H1 (cell line): ENCODE measurements at regions not wholly inside any gene's neighbourhood (a gene's known extent, or its start where the extent isn't known, plus 50 kb on each side); places are given as distances from the start of the nearest gene placed in this dataset.
A peak's percentile ranks its signal among the peaks of the same experiment; 100 is the strongest.

Experiments
- CTCF ChIA-PET: fragments of 300-600 bp; sonication (Branson Sonifier 250); formaldehyde crosslinking; loops from one replicate; lab custom pipeline; 2021; ENCODE audit not compliant: partially characterized antibody; lab: Charles Lee
- POLR2A ChIA-PET: fragments of 300-600 bp; sonication (Branson Sonifier 250); formaldehyde crosslinking; loops from one replicate; lab custom pipeline; 2021; ENCODE audit warnings: inconsistent platforms; ENCODE audit not compliant: partially characterized antibody; lab: Charles Lee
- DNase-seq, 2 experiments: peaks; one replicate each; pipeline versions ENCODE4 v3.0.0 to v3.0.0-alpha.2; 2010 to 2022; ENCODE audit warnings: low spot score in 2 of 2, low read depth in 1 of 2, mixed read lengths in 1 of 2
- FAIRE-seq: peaks from 2 replicates; lab custom pipeline; 2011; peaks lifted over from hg19 to GRCh38; lab: Jason Lieb, UNC
- H2AFZ ChIP-seq: 2 replicates; pipeline ENCODE4 v1.8.1; 2012; ENCODE audit warnings: low read length, inconsistent platforms
- H2AK5ac ChIP-seq: 2 replicates; pipeline ENCODE4 v1.6.1; 2013; ENCODE audit warnings: low read depth, low read length
- H2BK120ac ChIP-seq: replicated peaks from 2 replicates; pipeline ENCODE3; 2013; ENCODE audit warnings: low read depth, low read length, inconsistent platforms
- H2BK12ac ChIP-seq: 2 replicates; pipeline ENCODE4 v1.6.1; 2013; ENCODE audit warnings: low read depth, low read length
- H2BK15ac ChIP-seq: 2 replicates; pipeline ENCODE4 v1.6.1; 2013; ENCODE audit warnings: low read length
- H2BK20ac ChIP-seq: 2 replicates; pipeline ENCODE4 v1.6.1; 2013; ENCODE audit warnings: low read length
- H2BK5ac ChIP-seq: 2 replicates; pipeline ENCODE4 v1.6.1; 2013; ENCODE audit warnings: low read depth, low read length
- H3K14ac ChIP-seq: 2 replicates; pipeline ENCODE4 v1.6.1; 2013; ENCODE audit warnings: inconsistent platforms; ENCODE audit not compliant: insufficient read length
- H3K18ac ChIP-seq: 2 replicates; pipeline ENCODE4 v1.6.1; 2013; ENCODE audit warnings: low read length; ENCODE audit errors: extremely low read depth
- H3K23ac ChIP-seq: 2 replicates; pipeline ENCODE4 v1.6.1; 2013; ENCODE audit warnings: inconsistent platforms; ENCODE audit not compliant: insufficient read length
- H3K23me2 ChIP-seq: 2 replicates; pipeline ENCODE4 v1.6.1; 2013; ENCODE audit warnings: low read depth, low read length
- H3K27ac ChIP-seq: 2 replicates; pipeline ENCODE4 v1.6.1; 2011; ENCODE audit warnings: low read depth, low read length, inconsistent platforms
- H3K27me3 ChIP-seq, 4 experiments: replicated peaks in 1 of 4; 1 replicate in 1 of 4; 2 replicates in 3 of 4; pipeline versions ENCODE4 v1.6.1 to v1.8.1; 2011 to 2013; ENCODE audit warnings: low read length in 3 of 4, mild to moderate bottlenecking in 3 of 4, inconsistent platforms in 2 of 4, mixed read lengths in 2 of 4, moderate library complexity in 1 of 4; ENCODE audit not compliant: control insufficient read depth in 3 of 4, insufficient read depth in 3 of 4; ENCODE audit errors: extremely low read depth in 1 of 4
- H3K36me3 ChIP-seq, 4 experiments: 2 replicates each; pipeline versions ENCODE4 v1.6.1 to v1.8.1; 2011 to 2013; ENCODE audit warnings: mild to moderate bottlenecking in 4 of 4, low read length in 3 of 4, moderate library complexity in 2 of 4, control low read depth in 1 of 4, inconsistent platforms in 1 of 4; ENCODE audit not compliant: insufficient read depth in 4 of 4, control insufficient read depth in 2 of 4
- H3K4ac ChIP-seq: replicated peaks from 2 replicates; pipeline ENCODE3; 2013; ENCODE audit warnings: low read length, low read depth, mixed read lengths, inconsistent platforms; ENCODE audit not compliant: insufficient read length
- H3K4me1 ChIP-seq, 4 experiments: replicated peaks in 1 of 4; 1 replicate in 1 of 4; 2 replicates in 3 of 4; pipeline versions ENCODE4 v1.6.1 to v1.8.1; 2011 to 2013; ENCODE audit warnings: low read length in 3 of 4, inconsistent platforms in 2 of 4, mixed read lengths in 1 of 4; ENCODE audit not compliant: insufficient read depth in 4 of 4, control insufficient read depth in 3 of 4
- H3K4me2 ChIP-seq, 2 experiments: 2 replicates each; pipeline versions ENCODE4 v1.6.1 to v1.8.1; 2011 to 2013; ENCODE audit warnings: low read depth in 2 of 2, low read length in 2 of 2, control low read depth in 1 of 2, inconsistent platforms in 1 of 2, mild to moderate bottlenecking in 1 of 2; ENCODE audit not compliant: insufficient read depth in 1 of 2
- H3K4me3 ChIP-seq, 4 experiments: fragments of 200-600, 300-600 bp in 1 of 4; sonication (generic), shearing (Covaris generic), sonication (Bioruptor Twin) in 1 of 4; 2 replicates each; pipeline versions ENCODE4 v1.5.1 to v1.8.1; 2011 to 2016; ENCODE audit warnings: low read length in 4 of 4, low read depth in 3 of 4, control low read depth in 2 of 4, inconsistent platforms in 2 of 4, mild to moderate bottlenecking in 2 of 4, mixed read lengths in 1 of 4, moderate library complexity in 1 of 4; ENCODE audit not compliant: insufficient read depth in 2 of 4; ENCODE audit errors: extremely low read depth in 1 of 4
- H3K56ac ChIP-seq: replicated peaks from 2 replicates; pipeline ENCODE3; 2013; ENCODE audit warnings: low read depth, mild to moderate bottlenecking, mixed read lengths, low read length, inconsistent platforms; ENCODE audit not compliant: insufficient read length
- H3K79me1 ChIP-seq: 2 replicates; pipeline ENCODE4 v1.6.1; 2013; ENCODE audit warnings: low read depth, low read length, control low read depth
- H3K79me2 ChIP-seq, 2 experiments: 2 replicates each; pipeline versions ENCODE4 v1.6.1 to v1.8.1; 2012 to 2013; ENCODE audit warnings: low read length in 2 of 2, mild to moderate bottlenecking in 2 of 2, inconsistent platforms in 1 of 2; ENCODE audit not compliant: insufficient read depth in 2 of 2, control insufficient read depth in 1 of 2
- H3K9ac ChIP-seq, 4 experiments: replicated peaks in 1 of 4; 1 replicate in 1 of 4; 2 replicates in 3 of 4; pipeline versions ENCODE4 v1.6.1 to v1.8.1; 2011 to 2013; ENCODE audit warnings: low read depth in 3 of 4, low read length in 3 of 4, control low read depth in 2 of 4, mild to moderate bottlenecking in 2 of 4, moderate library complexity in 2 of 4, inconsistent platforms in 1 of 4; ENCODE audit errors: extremely low read depth in 1 of 4
- H3K9me3 ChIP-seq, 2 experiments: 2 replicates each; pipeline versions ENCODE4 v1.6.1 to v1.8.1; 2012 to 2013; ENCODE audit warnings: mild to moderate bottlenecking in 2 of 2, moderate library complexity in 2 of 2, control low read depth in 1 of 2, inconsistent platforms in 1 of 2, low read depth in 1 of 2, low read length in 1 of 2, mixed read lengths in 1 of 2; ENCODE audit not compliant: insufficient read depth in 2 of 2
- H4K20me1 ChIP-seq, 2 experiments: replicated peaks in 1 of 2; 2 replicates each; pipeline versions ENCODE3 to v1.8.1; 2011 to 2013; ENCODE audit warnings: inconsistent platforms in 2 of 2, low read length in 2 of 2, mild to moderate bottlenecking in 1 of 2; ENCODE audit not compliant: insufficient read depth in 2 of 2, control insufficient read depth in 1 of 2
- H4K5ac ChIP-seq: 2 replicates; pipeline ENCODE4 v1.6.1; 2013; ENCODE audit warnings: low read length, low read depth, mixed read lengths, inconsistent platforms; ENCODE audit not compliant: insufficient read length
- H4K8ac ChIP-seq: 2 replicates; pipeline ENCODE4 v1.8.0; 2013; ENCODE audit warnings: mild to moderate bottlenecking, moderate library complexity, low read length, inconsistent platforms; ENCODE audit not compliant: insufficient read depth; ENCODE audit errors: extremely low read depth
- H4K91ac ChIP-seq: replicated peaks from 2 replicates; pipeline ENCODE3; 2013; ENCODE audit warnings: low read length, mixed read lengths, inconsistent platforms; ENCODE audit not compliant: insufficient read length
- SIN3A ChIP-seq, 2 experiments: IDR thresholded peaks in 1 of 2; conservative IDR thresholded peaks in 1 of 2; 2 replicates each; pipeline ENCODE4 v1.6.1; 2011 to 2012; ENCODE audit warnings: low read length in 2 of 2, improper control_type of control experiment in 1 of 2, low read depth in 1 of 2, mild to moderate bottlenecking in 1 of 2
- SP1 ChIP-seq: IDR thresholded peaks from 2 replicates; pipeline ENCODE4 v1.6.1; 2011; ENCODE audit warnings: low read depth, low read length
- WGBS, 2 experiments: shearing (Covaris generic) in 1 of 2; methylation state at CpG; one replicate each; pipeline versions ENCODE4 v1.1.6 to v1.1.7; 2013 to 2015; ENCODE audit warnings: low lambda C conversion rate in 2 of 2, mixed read lengths in 2 of 2, inconsistent platforms in 1 of 2, low coverage in 1 of 2, missing lambda C conversion rate in 1 of 2; ENCODE audit not compliant: insufficient replicate concordance in 2 of 2, insufficient coverage in 1 of 2, insufficient read length in 1 of 2; ENCODE audit errors: extremely low coverage in 1 of 2, missing lambda C conversion rate in 1 of 2; 5-methylcytosine and 5-hydroxymethylcytosine counted together

- CTCF ChIA-PET: interaction anchor here (1.4 kb wide), 1 partner anchor 58 kb away, joined by 3 read pairs; no protein-coding TSS in a partner anchor
- H3K79me1 ChIP-seq: no peaks in the 10 kb centered on the region
- H3K4me3 ChIP-seq: no peak overlapping the region
- no peaks in the 10 kb centered on the region for H3K36me3 ChIP-seq
- peaks cover 0 to 3% of the 10 kb centered on the region in 2 experiments; a peak in 1 of 4 replicates for H3K9me3 ChIP-seq
- H2AFZ ChIP-seq: no peak overlapping the region
- FAIRE-seq (no peak), DNase-seq (peak in 1 of 2 experiments; percentile 13)
- no peak overlapping the region for H2BK15ac ChIP-seq
- no peak overlapping the region for H2BK120ac ChIP-seq
- peak overlapping the region; percentile 40; the same call in 1 of the 2 replicates for H2BK20ac ChIP-seq
- H3K79me2 ChIP-seq: no peaks in the 10 kb centered on the region
- no peak overlapping the region for H2BK12ac ChIP-seq
- no peak overlapping the region for H3K14ac ChIP-seq
- H2AK5ac ChIP-seq: peak overlapping the region; percentile 78; the same call in 1 of the 2 replicates
- no peak overlapping the region for H3K56ac ChIP-seq
- H2BK5ac ChIP-seq: no peak overlapping the region
- no peak overlapping the region for H4K5ac ChIP-seq
- H3K23me2 ChIP-seq: peaks cover 5% of the 10 kb centered on the region; the same call in 1 of the 2 replicates
- H3K9ac ChIP-seq: no peak overlapping the region
- no peak overlapping the region for H3K4me2 ChIP-seq
- H3K4ac ChIP-seq: no peak overlapping the region
- POLR2A ChIA-PET: no interaction called here
- H3K27ac ChIP-seq: no peak overlapping the region
- H3K18ac ChIP-seq: no peak overlapping the region
- no peak for TF ChIP-seq SP1
- TF ChIP-seq SIN3A (conservative IDR thresholded peaks at IDR 0.05 in 1 of 2, IDR thresholded peaks at IDR 0.05 in 1 of 2; ENCODE audit: low read depth in 1 of 2, low read length in 2 of 2): no peak
- TF ChIP-seq, all 59 proteins: peak for 0
- Histone ChIP-seq H3K27me3 (no peaks in the 10 kb centered on the region), H4K8ac (no peak overlapping the region), H4K91ac (no peak overlapping the region), H3K23ac (no peak overlapping the region), H3K4me1 (peaks cover 0 to 3% (median 0%) of the 10 kb centered on the region in 4 experiments; a peak in 1 of 7 replicates), H4K20me1 (no peaks in the 10 kb centered on the region)
- WGBS, 2 experiments: 100% methylated on average over 2 of the region's 2 CpGs; no CpG with 5 or more reads in 1 of the 2 experiments
Measured at GRCh38 chr14:98751110-98751509, 520.9 kb downstream of the BCL11B start.
